SK-N-SH (cell line): ENCODE measurements at regions not wholly inside any gene's neighbourhood (a gene's known extent, or its start where the extent isn't known, plus 50 kb on each side); places are given as distances from the start of the nearest gene placed in this dataset.

Source experiments
- CTCF ChIA-PET: fragments of 300-600, 350-600 bp; formaldehyde crosslinking; extraction: SDS; loops from one replicate; lab custom pipeline; 2021; lab: Yijun Ruan, JAX
- POLR2A ChIA-PET: fragments of 350-600 bp; sonication (Branson Sonifier 250); formaldehyde crosslinking; extraction: SDS; loops from one replicate; lab custom pipeline; 2020; ENCODE audit warnings: antibody characterized with exemption, inconsistent platforms; lab: Yijun Ruan, JAX
- DNase-seq: peaks from one replicate; pipeline ENCODE4 v3.0.0; 2012
- H2AFZ ChIP-seq: fragments of 200-600 bp; sonication (generic); 2 replicates; pipeline ENCODE4 v1.8.1; 2016; ENCODE audit warnings: antibody characterized with exemption, mild to moderate bottlenecking, low read depth
- H3F3A ChIP-seq: fragments of 200-600 bp; sonication (generic); replicated peaks from 2 replicates; pipeline ENCODE3; 2016; ENCODE audit warnings: antibody characterized with exemption, mild to moderate bottlenecking; ENCODE audit not compliant: insufficient read depth
- H3K27ac ChIP-seq, 2 experiments: fragments of 200-500 bp in 1 of 2; fragments of 200-600 bp in 1 of 2; sonication (Bioruptor generic) in 1 of 2; sonication (generic), shearing (Covaris generic) in 1 of 2; 2 replicates each; pipeline versions ENCODE4 v1.5.1 to v1.6.1; 2014 to 2016; ENCODE audit warnings: low read depth in 2 of 2, inconsistent platforms in 1 of 2, low read length in 1 of 2, mild to moderate bottlenecking in 1 of 2, mixed read lengths in 1 of 2
- H3K27me3 ChIP-seq: fragments of 200-600 bp; sonication (generic), shearing (Covaris generic); 2 replicates; pipeline ENCODE4 v1.6.1; 2016; ENCODE audit warnings: mixed run types; ENCODE audit not compliant: insufficient read depth
- H3K36me3 ChIP-seq, 2 experiments: fragments of 200-500 bp in 1 of 2; fragments of 200-600 bp in 1 of 2; sonication (Bioruptor generic) in 1 of 2; sonication (generic) in 1 of 2; replicated peaks in 1 of 2; 2 replicates each; pipeline versions ENCODE3 to v1.5.1; 2014 to 2016; ENCODE audit warnings: low read length in 1 of 2, mild to moderate bottlenecking in 1 of 2; ENCODE audit not compliant: insufficient read depth in 2 of 2, control insufficient read depth in 1 of 2
- H3K4me1 ChIP-seq, 2 experiments: fragments of 200-500 bp in 1 of 2; fragments of 200-600 bp in 1 of 2; sonication (Bioruptor generic) in 1 of 2; sonication (generic), shearing (Covaris generic) in 1 of 2; 2 replicates each; pipeline versions ENCODE4 v1.5.1 to v1.6.1; 2014 to 2016; ENCODE audit warnings: low read depth in 1 of 2, low read length in 1 of 2, mixed run types in 1 of 2; ENCODE audit not compliant: insufficient read depth in 2 of 2, control insufficient read depth in 1 of 2
- H3K4me2 ChIP-seq: fragments of 200-600 bp; sonication (generic), shearing (Covaris generic); 2 replicates; pipeline ENCODE4 v1.6.1; 2017; ENCODE audit warnings: mixed run types
- H3K4me3 ChIP-seq, 2 experiments: fragments of 200-500 bp in 1 of 2; fragments of 200-600 bp in 1 of 2; sonication (Bioruptor generic) in 1 of 2; sonication (generic), shearing (Covaris generic) in 1 of 2; 2 replicates each; pipeline versions ENCODE4 v1.5.1 to v1.8.1; 2014 to 2016; ENCODE audit warnings: low read depth in 2 of 2, inconsistent platforms in 1 of 2, low read length in 1 of 2, mild to moderate bottlenecking in 1 of 2, mixed read lengths in 1 of 2, moderate library complexity in 1 of 2
- H3K79me2 ChIP-seq: fragments of 200-600 bp; sonication (generic); 2 replicates; pipeline ENCODE4 v1.8.1; 2017; ENCODE audit warnings: mild to moderate bottlenecking; ENCODE audit not compliant: insufficient read depth
- H3K9ac ChIP-seq: fragments of 200-600 bp; sonication (generic); 2 replicates; pipeline ENCODE4 v1.6.1; 2017; ENCODE audit warnings: mixed run types
- H3K9me2 ChIP-seq: fragments of 200-600 bp; sonication (generic); 2 replicates; pipeline ENCODE4 v1.6.1; 2017; ENCODE audit warnings: mixed run types
- H3K9me3 ChIP-seq: fragments of 200-600 bp; sonication (generic); 2 replicates; pipeline ENCODE4 v1.6.1; 2017; ENCODE audit warnings: mixed run types, mild to moderate bottlenecking, moderate library complexity
- H4K20me1 ChIP-seq: fragments of 200-600 bp; sonication (generic); 2 replicates; pipeline ENCODE4 v1.6.1; 2017; ENCODE audit warnings: mild to moderate bottlenecking, mixed run types; ENCODE audit not compliant: insufficient read depth
- EP300 ChIP-seq, 2 experiments: IDR thresholded peaks; 2 replicates each; pipeline versions ENCODE4 v1.4.0 to v1.6.1; 2012; ENCODE audit warnings: borderline replicate concordance in 1 of 2, low read depth in 1 of 2, low read length in 1 of 2
- FOSL2 ChIP-seq: IDR thresholded peaks from 2 replicates; pipeline ENCODE4 v1.4.0; 2012; ENCODE audit warnings: low read depth, mild to moderate bottlenecking, moderate library complexity, borderline replicate concordance
- FOXJ3 ChIP-seq: sonication (generic); formaldehyde crosslinking; IDR thresholded peaks from 2 replicates; pipeline ENCODE4 v1.5.1; 2020; ENCODE audit warnings: mild to moderate bottlenecking, missing genetic modification reagents
- GABPA ChIP-seq: IDR thresholded peaks from 2 replicates; pipeline ENCODE4 v1.4.0; 2012; ENCODE audit warnings: low read depth, mild to moderate bottlenecking
- GATA2 ChIP-seq: sonication (generic); formaldehyde crosslinking; IDR thresholded peaks from 2 replicates; pipeline ENCODE4 v1.5.0; 2020; ENCODE audit warnings: mild to moderate bottlenecking, missing genetic modification reagents
- JUND ChIP-seq: IDR thresholded peaks from 2 replicates; pipeline ENCODE4 v1.4.0; 2012
- MXI1 ChIP-seq: IDR thresholded peaks from 2 replicates; pipeline ENCODE4 v1.6.1; 2012; ENCODE audit warnings: mild to moderate bottlenecking, low read depth, low read length, improper control_type of control experiment
- NFIC ChIP-seq: IDR thresholded peaks from 2 replicates; pipeline ENCODE4 v1.4.0; 2012; ENCODE audit warnings: borderline replicate concordance
- POLR2AphosphoS5 ChIP-seq: IDR thresholded peaks from 2 replicates; pipeline ENCODE4 v1.6.1; 2012; ENCODE audit warnings: low read depth, low read length
- RAD21 ChIP-seq: IDR thresholded peaks from 2 replicates; pipeline ENCODE4 v1.6.1; 2012; ENCODE audit warnings: mild to moderate bottlenecking, low read length
- RCOR1 ChIP-seq: fragments of 150-350 bp; IDR thresholded peaks from 2 replicates; pipeline ENCODE4 v1.6.1; 2017; ENCODE audit warnings: antibody characterized with exemption, low read length
- RXRA ChIP-seq: IDR thresholded peaks from 2 replicates; pipeline ENCODE4 v1.4.0; 2012; ENCODE audit warnings: low read depth, mild to moderate bottlenecking, borderline replicate concordance
- TCF12 ChIP-seq: IDR thresholded peaks from 2 replicates; pipeline ENCODE4 v1.4.0; 2012
- TEAD4 ChIP-seq: IDR thresholded peaks from 2 replicates; pipeline ENCODE4 v1.4.0; 2012; ENCODE audit warnings: mild to moderate bottlenecking, borderline replicate concordance; ENCODE audit not compliant: insufficient read depth
- WGBS: methylation state at CpG from one replicate; pipeline ENCODE4 v1.1.6; 2017; ENCODE audit warnings: low lambda C conversion rate; 5-methylcytosine and 5-hydroxymethylcytosine counted together
- TF ChIP-seq, protein P1 (sequence below): fragments of 150-350 bp; IDR thresholded peaks from 2 replicates; pipeline ENCODE4 v1.6.1; 2016; ENCODE audit warnings: mild to moderate bottlenecking, low read depth, low read length
- TF ChIP-seq, protein P2 (sequence below): IDR thresholded peaks from 2 replicates; pipeline ENCODE4 v1.4.0; 2012; ENCODE audit warnings: low read depth, borderline replicate concordance
- TF ChIP-seq, protein P3 (sequence below): IDR thresholded peaks from 2 replicates; pipeline ENCODE4 v1.6.1; 2012; ENCODE audit warnings: mild to moderate bottlenecking, low read depth, low read length, moderate library complexity
- TF ChIP-seq, protein P4 (sequence below): IDR thresholded peaks from 2 replicates; pipeline ENCODE4 v1.4.0; 2012; ENCODE audit warnings: low read depth, borderline replicate concordance
- TF ChIP-seq, protein P5 (sequence below): IDR thresholded peaks from 2 replicates; pipeline ENCODE4; 2012

DNA sequence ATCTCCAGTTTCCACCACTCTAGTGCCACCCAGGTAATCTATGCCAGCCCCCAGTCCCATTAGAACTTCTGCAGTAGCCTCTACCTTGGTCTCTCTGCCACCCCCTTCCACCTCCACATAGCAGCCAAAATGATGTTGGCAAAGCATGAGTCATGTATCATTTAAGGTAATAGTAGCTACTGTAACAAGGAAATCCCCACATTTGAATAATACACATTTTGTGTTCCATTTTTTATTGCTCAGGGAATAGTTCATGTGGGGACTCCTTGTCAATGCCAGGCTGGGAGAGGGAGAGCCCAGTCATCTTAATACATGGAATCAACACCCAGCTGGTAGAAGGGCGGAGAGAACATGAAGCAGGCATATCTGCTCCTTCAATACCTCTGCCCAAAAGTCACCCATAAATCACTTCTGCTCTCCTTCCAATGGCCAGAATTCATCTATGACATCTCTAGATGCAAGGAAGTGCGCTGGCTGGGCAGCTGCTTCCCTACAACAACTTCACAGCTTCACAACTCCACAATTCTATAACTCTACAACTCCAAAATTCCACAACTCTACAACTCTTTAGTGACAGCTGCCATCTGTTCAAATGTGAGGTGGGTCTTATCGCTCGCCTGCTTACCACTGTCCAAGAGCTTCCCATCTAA is 70.6 kb upstream of the GLS start:
- H3K27ac ChIP-seq, result no peak overlapping the region
- no peaks in the 10 kb centered on the region for H4K20me1 ChIP-seq
- H3F3A ChIP-seq, result no peaks in the 10 kb centered on the region
- CTCF ChIA-PET, result interaction anchor here (0.8 to 1.5 kb wide), 2 partner anchors 29 to 41 kb away, joined by 3 read pairs; no protein-coding TSS in a partner anchor
- no peak for DNase-seq
- H3K27me3 ChIP-seq, result no peaks in the 10 kb centered on the region
- no peaks in the 10 kb centered on the region for H3K36me3 ChIP-seq
- H3K4me1 ChIP-seq, result peaks cover 0 to 21% of the 10 kb centered on the region in 2 experiments; a peak in 2 of 4 replicates
- no peaks in the 10 kb centered on the region for H3K9me2 ChIP-seq
- no peak for TF ChIP-seq GABPA
- TF ChIP-seq, protein P1, sequence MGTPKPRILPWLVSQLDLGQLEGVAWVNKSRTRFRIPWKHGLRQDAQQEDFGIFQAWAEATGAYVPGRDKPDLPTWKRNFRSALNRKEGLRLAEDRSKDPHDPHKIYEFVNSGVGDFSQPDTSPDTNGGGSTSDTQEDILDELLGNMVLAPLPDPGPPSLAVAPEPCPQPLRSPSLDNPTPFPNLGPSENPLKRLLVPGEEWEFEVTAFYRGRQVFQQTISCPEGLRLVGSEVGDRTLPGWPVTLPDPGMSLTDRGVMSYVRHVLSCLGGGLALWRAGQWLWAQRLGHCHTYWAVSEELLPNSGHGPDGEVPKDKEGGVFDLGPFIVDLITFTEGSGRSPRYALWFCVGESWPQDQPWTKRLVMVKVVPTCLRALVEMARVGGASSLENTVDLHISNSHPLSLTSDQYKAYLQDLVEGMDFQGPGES, result no peak
- no peak for TF ChIP-seq RXRA
- TF ChIP-seq TCF12, result no peak
- no peak for TF ChIP-seq FOSL2
- TF ChIP-seq RAD21, result no peak
- TF ChIP-seq TEAD4, result no peak
- no peak for TF ChIP-seq POLR2AphosphoS5
- TF ChIP-seq MXI1, result no peak
- no peak for TF ChIP-seq NFIC
- TF ChIP-seq EP300 (IDR thresholded peaks at IDR 0.05; ENCODE audit: borderline replicate concordance in 1 of 2, low read depth in 1 of 2, low read length in 1 of 2), result no peak
- TF ChIP-seq RCOR1, result no peak
- TF ChIP-seq, protein P2, sequence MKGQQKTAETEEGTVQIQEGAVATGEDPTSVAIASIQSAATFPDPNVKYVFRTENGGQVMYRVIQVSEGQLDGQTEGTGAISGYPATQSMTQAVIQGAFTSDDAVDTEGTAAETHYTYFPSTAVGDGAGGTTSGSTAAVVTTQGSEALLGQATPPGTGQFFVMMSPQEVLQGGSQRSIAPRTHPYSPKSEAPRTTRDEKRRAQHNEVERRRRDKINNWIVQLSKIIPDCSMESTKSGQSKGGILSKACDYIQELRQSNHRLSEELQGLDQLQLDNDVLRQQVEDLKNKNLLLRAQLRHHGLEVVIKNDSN, result no peak
- no peak for TF ChIP-seq JUND
- no peak for TF ChIP-seq GATA2
- TF ChIP-seq FOXJ3 (CRISPR knock-in tag), result no peak
- no peaks in the 10 kb centered on the region for H3K79me2 ChIP-seq
- H3K9ac ChIP-seq, result no peak overlapping the region
- no peaks in the 10 kb centered on the region for H3K9me3 ChIP-seq
- POLR2A ChIA-PET, result no interaction called here
- no peak overlapping the region for H2AFZ ChIP-seq
- WGBS, result 76% methylated on average over 4 of the region's 4 CpGs
- no peak overlapping the region for H3K4me3 ChIP-seq
- no peak overlapping the region for H3K4me2 ChIP-seq

DNA sequence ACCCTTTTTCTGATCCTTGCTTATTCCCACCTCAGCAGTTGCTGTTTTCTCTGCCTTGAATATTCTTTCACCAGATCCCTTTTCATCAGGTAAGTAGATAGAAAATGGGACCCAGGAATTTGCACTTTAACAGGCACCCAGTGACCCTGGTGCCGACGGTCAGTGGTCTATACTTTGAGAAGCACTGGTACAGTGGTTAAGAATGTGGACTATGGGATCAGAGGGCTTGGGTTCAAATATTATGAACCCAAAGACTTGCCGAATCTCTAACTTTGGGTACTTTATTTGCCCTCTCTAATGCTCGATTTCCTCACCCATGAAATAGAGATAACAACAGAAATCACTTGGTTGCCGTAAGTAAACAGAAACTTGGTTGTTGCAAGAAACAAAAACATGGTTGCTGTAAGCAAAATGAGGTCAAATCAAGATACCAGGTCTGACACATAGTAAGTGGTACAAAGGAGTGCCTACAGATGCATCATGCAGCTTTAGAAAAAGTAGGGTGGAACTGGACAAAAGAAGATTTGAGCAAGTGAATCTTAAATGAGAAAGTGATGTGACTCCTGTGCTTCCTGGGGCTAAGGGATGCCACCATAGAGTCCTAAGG is 69.5 kb upstream of the GLS start:
- H4K20me1 ChIP-seq, result no peaks in the 10 kb centered on the region
- no peaks in the 10 kb centered on the region for H3K36me3 ChIP-seq
- POLR2A ChIA-PET, result no interaction called here
- TF ChIP-seq FOXJ3 (CRISPR knock-in tag), result no peak
- no peak for TF ChIP-seq GABPA
- TF ChIP-seq, protein P3, sequence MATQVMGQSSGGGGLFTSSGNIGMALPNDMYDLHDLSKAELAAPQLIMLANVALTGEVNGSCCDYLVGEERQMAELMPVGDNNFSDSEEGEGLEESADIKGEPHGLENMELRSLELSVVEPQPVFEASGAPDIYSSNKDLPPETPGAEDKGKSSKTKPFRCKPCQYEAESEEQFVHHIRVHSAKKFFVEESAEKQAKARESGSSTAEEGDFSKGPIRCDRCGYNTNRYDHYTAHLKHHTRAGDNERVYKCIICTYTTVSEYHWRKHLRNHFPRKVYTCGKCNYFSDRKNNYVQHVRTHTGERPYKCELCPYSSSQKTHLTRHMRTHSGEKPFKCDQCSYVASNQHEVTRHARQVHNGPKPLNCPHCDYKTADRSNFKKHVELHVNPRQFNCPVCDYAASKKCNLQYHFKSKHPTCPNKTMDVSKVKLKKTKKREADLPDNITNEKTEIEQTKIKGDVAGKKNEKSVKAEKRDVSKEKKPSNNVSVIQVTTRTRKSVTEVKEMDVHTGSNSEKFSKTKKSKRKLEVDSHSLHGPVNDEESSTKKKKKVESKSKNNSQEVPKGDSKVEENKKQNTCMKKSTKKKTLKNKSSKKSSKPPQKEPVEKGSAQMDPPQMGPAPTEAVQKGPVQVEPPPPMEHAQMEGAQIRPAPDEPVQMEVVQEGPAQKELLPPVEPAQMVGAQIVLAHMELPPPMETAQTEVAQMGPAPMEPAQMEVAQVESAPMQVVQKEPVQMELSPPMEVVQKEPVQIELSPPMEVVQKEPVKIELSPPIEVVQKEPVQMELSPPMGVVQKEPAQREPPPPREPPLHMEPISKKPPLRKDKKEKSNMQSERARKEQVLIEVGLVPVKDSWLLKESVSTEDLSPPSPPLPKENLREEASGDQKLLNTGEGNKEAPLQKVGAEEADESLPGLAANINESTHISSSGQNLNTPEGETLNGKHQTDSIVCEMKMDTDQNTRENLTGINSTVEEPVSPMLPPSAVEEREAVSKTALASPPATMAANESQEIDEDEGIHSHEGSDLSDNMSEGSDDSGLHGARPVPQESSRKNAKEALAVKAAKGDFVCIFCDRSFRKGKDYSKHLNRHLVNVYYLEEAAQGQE, result no peak
- TF ChIP-seq, protein P4, sequence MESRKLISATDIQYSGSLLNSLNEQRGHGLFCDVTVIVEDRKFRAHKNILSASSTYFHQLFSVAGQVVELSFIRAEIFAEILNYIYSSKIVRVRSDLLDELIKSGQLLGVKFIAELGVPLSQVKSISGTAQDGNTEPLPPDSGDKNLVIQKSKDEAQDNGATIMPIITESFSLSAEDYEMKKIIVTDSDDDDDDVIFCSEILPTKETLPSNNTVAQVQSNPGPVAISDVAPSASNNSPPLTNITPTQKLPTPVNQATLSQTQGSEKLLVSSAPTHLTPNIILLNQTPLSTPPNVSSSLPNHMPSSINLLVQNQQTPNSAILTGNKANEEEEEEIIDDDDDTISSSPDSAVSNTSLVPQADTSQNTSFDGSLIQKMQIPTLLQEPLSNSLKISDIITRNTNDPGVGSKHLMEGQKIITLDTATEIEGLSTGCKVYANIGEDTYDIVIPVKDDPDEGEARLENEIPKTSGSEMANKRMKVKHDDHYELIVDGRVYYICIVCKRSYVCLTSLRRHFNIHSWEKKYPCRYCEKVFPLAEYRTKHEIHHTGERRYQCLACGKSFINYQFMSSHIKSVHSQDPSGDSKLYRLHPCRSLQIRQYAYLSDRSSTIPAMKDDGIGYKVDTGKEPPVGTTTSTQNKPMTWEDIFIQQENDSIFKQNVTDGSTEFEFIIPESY, result no peak
- TF ChIP-seq, protein P5, sequence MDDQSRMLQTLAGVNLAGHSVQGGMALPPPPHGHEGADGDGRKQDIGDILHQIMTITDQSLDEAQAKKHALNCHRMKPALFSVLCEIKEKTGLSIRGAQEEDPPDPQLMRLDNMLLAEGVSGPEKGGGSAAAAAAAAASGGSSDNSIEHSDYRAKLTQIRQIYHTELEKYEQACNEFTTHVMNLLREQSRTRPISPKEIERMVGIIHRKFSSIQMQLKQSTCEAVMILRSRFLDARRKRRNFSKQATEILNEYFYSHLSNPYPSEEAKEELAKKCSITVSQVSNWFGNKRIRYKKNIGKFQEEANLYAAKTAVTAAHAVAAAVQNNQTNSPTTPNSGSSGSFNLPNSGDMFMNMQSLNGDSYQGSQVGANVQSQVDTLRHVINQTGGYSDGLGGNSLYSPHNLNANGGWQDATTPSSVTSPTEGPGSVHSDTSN, result no peak
- TF ChIP-seq RCOR1, result no peak
- CTCF ChIA-PET, result interaction anchor here (0.8 to 1.5 kb wide), 2 partner anchors 30 to 40 kb away, joined by 3 read pairs; no protein-coding TSS in a partner anchor
- no peak overlapping the region for H3K27ac ChIP-seq
- H2AFZ ChIP-seq, result no peak overlapping the region
- H3K9me2 ChIP-seq, result no peaks in the 10 kb centered on the region
- no peaks in the 10 kb centered on the region for H3K79me2 ChIP-seq
- WGBS, result 79% methylated on average over 5 of the region's 5 CpGs
- H3K4me1 ChIP-seq, result peaks cover 0 to 16% of the 10 kb centered on the region in 2 experiments; a peak in 2 of 4 replicates
- no peaks in the 10 kb centered on the region for H3F3A ChIP-seq
- no peak overlapping the region for H3K4me2 ChIP-seq
- DNase-seq, result no peak
- no peak overlapping the region for H3K4me3 ChIP-seq
- no peaks in the 10 kb centered on the region for H3K27me3 ChIP-seq
- no peak overlapping the region for H3K9ac ChIP-seq
- H3K9me3 ChIP-seq, result no peaks in the 10 kb centered on the region
